T-helper 1 cell (primary cell): ENCODE measurements at regions not wholly inside any gene's neighbourhood (a gene's known extent, or its start where the extent isn't known, plus 50 kb on each side); places are given as distances from the start of the nearest gene placed in this dataset.
"Not testable (repeated sequence)": the region's sequence is repeated elsewhere in the genome, so short reads cannot be mapped to it uniquely, and the experiment has no call there.

Source experiments
- DNase-seq, 5 donors: peaks; one replicate each; pipeline ENCODE4 v3.0.0-alpha.2; 2012 to 2020

- not testable (repeated sequence) for DNase-seq
These were observed 1373.8 kb upstream of the DEFB115 start for GRCh38 chr20:29883514-29884219.

GRCh38 chr20:29884322-29884721 is 1373.1 kb upstream of the DEFB115 start:
- DNase-seq: not testable (repeated sequence)

- DNase-seq: not testable (repeated sequence)
These were observed 1371.9 kb upstream of the DEFB115 start for GRCh38 chr20:29885282-29886185.

- not testable (repeated sequence) for DNase-seq
These were observed 1365.9 kb upstream of the DEFB115 start for GRCh38 chr20:29891555-29891954.
